ENCODE measurements at regions not wholly inside any gene's neighbourhood (a gene's known extent, or its start where the extent isn't known, plus 50 kb on each side); places are given as distances from the start of the nearest gene placed in this dataset.
"Not testable (repeated sequence)": the region's sequence is repeated elsewhere in the genome, so short reads cannot be mapped to it uniquely, and the experiment has no call there.

- DNase-seq: not testable (repeated sequence)
Measured at GRCh38 chr21:9026729-9027416, 1494.5 kb upstream of the TPTE start.

GRCh38 chr21:9027417-9027800 lies 1494.0 kb upstream of the TPTE start:
- DNase-seq: not testable (repeated sequence)

GRCh38 chr21:9028624-9029431 lies 1492.6 kb upstream of the TPTE start:
- DNase-seq: not testable (repeated sequence)

GRCh38 chr21:9030141-9030665 lies 1491.2 kb upstream of the TPTE start:
- DNase-seq: not testable (repeated sequence)

- DNase-seq: not testable (repeated sequence)
Measured at GRCh38 chr21:9031482-9032374, 1489.7 kb upstream of the TPTE start.

GRCh38 chr21:9032547-9032946 lies 1488.8 kb upstream of the TPTE start:
- DNase-seq: not testable (repeated sequence)

- not testable (repeated sequence) for DNase-seq
Measured at GRCh38 chr21:9033295-9033694, 1488.1 kb upstream of the TPTE start.

- not testable (repeated sequence) for DNase-seq
Measured at GRCh38 chr21:9034491-9035200, 1486.7 kb upstream of the TPTE start.

- DNase-seq: not testable (repeated sequence)
Measured at GRCh38 chr21:9035225-9035624, 1486.2 kb upstream of the TPTE start.

- DNase-seq: not testable (repeated sequence)
Measured at GRCh38 chr21:9035970-9036369, 1485.4 kb upstream of the TPTE start.

GRCh38 chr21:9036966-9037587 lies 1484.3 kb upstream of the TPTE start:
- not testable (repeated sequence) for DNase-seq

GRCh38 chr21:9037588-9038544 lies 1483.5 kb upstream of the TPTE start:
- DNase-seq: not testable (repeated sequence)

- not testable (repeated sequence) for DNase-seq
Measured at GRCh38 chr21:9039520-9040365, 1481.6 kb upstream of the TPTE start.

GRCh38 chr21:9040406-9040805 lies 1481.0 kb upstream of the TPTE start:
- DNase-seq: not testable (repeated sequence)

- DNase-seq: not testable (repeated sequence)
Measured at GRCh38 chr21:9041175-9041948, 1480.0 kb upstream of the TPTE start.

GRCh38 chr21:9043089-9043488 lies 1478.3 kb upstream of the TPTE start:
- not testable (repeated sequence) for DNase-seq

GRCh38 chr21:9046870-9047269 lies 1474.5 kb upstream of the TPTE start:
- not testable (repeated sequence) for DNase-seq

GRCh38 chr21:9067515-9067914 lies 1453.9 kb upstream of the TPTE start:
- not testable (repeated sequence) for DNase-seq

Data from suppressor macrophage treated with lipopolysaccharide for 1 hour (primary cell).